HK-2 (cell line): ENCODE measurements at regions not wholly inside any gene's neighbourhood (a gene's known extent, or its start where the extent isn't known, plus 50 kb on each side); places are given as distances from the start of the nearest gene placed in this dataset.

Source experiments
- DNase-seq: peaks from one replicate; pipeline ENCODE4 v3.0.0-alpha.2; 2018; ENCODE audit not compliant: unreplicated experiment

- DNase-seq = no peak
These were observed 185.0 kb downstream of the RFC3 start for GRCh38 chr13:34002924-34003323.

DNA sequence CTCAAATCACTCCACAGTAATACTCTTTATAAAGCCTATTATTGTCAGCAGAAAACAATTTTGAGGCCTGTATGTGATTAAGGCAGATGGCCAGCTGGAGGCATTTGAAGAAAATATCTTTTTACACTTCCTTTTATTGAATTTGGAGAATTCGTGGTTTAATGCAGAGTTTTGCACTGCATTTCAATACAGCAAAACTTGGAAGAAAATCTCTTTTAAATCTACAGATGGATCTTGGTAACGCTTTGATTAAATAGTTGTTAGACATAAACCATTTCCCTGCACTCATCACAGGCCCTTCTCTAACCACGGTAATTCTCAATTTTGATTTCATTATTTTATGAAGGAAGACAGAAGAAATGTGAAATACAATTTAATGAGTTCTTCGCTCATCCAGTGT, 185.7 kb downstream of the RFC3 start:
- no peak for DNase-seq

- no peak for DNase-seq
These were observed 186.7 kb downstream of the RFC3 start for GRCh38 chr13:34004676-34005075.

DNA sequence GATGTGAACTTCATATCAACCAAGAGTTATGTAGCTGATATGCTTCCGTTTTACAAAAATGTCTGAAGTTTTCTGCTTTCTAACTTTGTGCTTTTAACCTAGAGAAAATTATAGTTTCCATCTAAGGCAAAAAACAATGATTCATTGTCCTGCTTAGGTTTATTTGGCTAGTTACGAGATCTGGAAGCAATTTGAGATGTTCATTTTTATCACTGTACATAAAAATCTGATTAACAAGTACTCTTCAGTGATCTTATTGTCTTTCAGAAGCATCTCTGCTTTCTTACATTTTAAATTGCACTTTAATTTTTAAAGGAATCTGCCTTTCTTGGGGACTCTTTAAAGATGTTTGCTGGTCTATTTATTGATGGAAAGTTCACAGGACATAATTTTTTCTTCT, 188.1 kb downstream of the RFC3 start:
- DNase-seq = no peak

GRCh38 chr13:34011552-34012085, 193.7 kb downstream of the RFC3 start:
- no peak for DNase-seq

DNA sequence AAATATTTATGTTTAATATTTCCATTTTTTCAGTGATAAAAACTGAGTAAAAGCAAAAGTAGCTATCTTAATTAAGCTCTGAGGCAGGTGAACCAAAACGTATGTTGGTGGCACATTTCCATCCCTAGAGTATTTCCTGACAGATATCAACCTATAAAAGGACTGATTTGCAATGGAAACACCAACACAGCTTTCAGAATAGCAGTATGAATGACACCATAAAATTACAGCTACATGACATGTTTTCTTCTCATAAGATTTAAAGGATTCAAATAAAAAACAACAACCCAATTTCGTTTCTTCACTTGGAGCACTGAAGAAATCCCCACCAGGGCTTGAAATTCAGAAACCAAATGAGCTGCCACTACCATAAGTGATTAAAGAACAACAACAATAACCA, 194.4 kb downstream of the RFC3 start:
- DNase-seq = no peak

GRCh38 chr13:34013061-34013460, 195.1 kb downstream of the RFC3 start:
- DNase-seq = no peak

- DNase-seq = no peak
These were observed 199.3 kb downstream of the RFC3 start for GRCh38 chr13:34017231-34017630.

- DNase-seq = no peak
These were observed 201.9 kb downstream of the RFC3 start for GRCh38 chr13:34019870-34020269.

DNA sequence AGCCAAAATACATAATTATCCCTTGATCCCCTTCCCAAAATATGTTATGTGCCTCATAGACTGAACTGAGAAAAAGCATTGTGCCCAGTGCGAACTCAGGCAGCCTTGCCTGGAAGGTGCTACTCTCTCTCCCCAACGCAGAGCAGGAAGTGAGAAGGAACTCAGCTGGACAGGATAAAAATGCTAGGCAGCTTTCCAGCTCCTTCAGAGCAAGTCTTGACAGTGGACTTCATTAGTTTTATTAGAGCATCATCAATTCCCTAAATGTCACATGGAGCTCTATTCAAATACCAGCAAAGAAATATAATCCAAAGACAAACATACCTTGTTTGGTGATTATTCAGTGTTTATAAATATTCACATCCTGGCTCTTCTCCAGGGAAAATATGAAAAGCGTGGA, 202.4 kb downstream of the RFC3 start:
- DNase-seq = no peak

DNA sequence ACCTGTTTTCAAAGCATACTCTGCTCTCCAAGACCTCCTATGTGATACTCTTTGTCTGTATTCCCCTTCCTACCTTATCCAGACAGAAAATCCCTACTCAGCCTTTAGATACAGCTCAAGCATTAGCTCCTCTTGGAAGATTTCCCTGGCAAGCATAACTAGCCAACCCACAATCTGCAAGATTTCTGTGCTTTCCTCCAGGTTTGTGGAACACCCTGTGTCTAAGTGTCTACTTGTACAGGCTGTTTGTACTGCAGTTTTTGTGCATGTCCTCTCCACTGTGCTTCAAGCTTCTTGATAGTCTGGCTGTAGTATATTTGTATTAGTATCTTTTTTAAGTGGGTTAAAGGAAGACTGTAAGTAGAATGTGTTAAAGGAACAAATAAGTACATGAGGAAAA, 203.7 kb downstream of the RFC3 start:
- DNase-seq = no peak

GRCh38 chr13:34025746-34026145, 207.8 kb downstream of the RFC3 start:
- DNase-seq = no peak

- DNase-seq = no peak
These were observed 208.4 kb downstream of the RFC3 start for GRCh38 chr13:34026308-34026707.

DNA sequence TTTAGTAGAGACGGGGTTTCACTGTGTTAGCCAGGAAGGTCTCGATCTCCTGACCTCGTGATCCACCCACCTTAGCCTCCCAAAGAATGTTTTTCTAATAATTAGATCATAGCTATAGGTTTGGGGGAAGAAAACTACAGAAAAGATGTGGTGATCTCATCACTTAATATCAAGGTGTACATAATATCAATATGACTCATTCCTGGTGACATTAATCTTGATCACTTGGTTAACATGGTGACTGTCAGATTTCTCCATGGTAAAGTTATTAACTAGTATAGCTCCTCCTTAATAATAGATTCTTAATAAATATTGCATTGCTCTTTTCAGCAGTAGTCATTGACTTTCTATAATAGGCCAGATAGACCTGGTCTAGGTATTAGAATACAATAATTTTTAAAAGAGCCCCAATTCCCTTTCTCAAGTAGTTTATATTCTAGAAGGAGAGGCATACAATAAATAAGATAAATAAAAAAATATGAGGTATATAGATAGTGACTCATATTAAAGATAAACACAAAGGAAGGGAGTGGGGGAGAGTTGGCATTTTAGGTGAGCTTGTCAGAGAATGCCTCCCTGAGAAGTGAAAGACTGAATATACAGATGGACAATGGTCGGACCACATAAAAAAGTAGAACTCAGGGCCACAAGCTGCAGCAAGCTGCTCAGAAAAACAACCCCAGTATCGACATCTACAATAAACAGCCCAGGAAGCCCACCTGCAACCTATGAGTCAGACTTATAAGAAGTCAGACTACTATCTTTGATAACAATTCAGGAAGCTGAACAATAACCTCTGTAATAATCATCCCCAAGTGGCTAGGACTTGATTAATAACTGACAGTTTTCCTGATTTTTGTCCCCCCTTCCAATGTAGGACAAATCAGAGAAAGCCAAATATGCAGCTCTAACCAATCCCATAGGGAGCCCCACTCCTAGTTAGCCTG, 210.8 kb downstream of the RFC3 start:
- DNase-seq = no peak

GRCh38 chr13:34030782-34031181, 212.8 kb downstream of the RFC3 start:
- DNase-seq = no peak

GRCh38 chr13:34031610-34032009, 213.7 kb downstream of the RFC3 start:
- no peak for DNase-seq

DNA sequence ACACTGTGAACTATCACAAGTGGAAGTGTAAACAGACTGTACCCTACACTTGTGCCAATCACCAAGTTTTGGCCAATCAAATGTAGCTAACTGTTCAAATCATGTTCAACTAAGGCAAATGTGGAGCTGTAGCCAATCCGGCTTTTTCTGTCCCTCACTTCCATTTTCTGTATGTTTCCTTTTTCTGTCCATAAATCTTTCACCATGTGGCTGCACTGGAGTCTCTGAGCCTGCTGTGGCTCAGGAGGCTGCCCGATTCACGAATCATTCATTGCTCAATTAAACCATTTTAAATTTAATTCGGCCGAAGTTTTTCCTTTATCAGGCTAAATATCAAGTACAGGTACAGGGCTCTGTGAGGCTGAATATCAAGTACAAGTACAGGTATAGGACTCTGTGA, 216.5 kb downstream of the RFC3 start:
- no peak for DNase-seq

DNA sequence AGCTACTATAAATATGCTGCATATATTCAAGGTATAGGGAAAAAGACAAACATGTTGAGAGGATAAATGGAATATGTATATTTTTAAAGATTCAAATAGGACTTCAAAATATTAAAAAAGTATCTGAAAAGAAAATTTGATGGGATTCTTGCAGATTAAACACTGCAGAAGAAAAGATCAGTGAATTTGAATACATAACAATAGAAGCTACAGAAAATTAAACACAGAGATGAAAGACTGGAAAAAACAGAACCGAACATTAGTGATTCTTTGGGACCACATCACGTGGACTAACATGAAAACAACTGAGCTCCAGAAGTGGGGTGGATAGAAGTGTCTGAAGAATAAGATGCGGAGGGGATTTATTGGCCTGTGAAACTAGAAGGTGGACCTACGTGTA, 217.2 kb downstream of the RFC3 start:
- DNase-seq = no peak

- no peak for DNase-seq
These were observed 217.9 kb downstream of the RFC3 start for GRCh38 chr13:34035676-34036325.

DNA sequence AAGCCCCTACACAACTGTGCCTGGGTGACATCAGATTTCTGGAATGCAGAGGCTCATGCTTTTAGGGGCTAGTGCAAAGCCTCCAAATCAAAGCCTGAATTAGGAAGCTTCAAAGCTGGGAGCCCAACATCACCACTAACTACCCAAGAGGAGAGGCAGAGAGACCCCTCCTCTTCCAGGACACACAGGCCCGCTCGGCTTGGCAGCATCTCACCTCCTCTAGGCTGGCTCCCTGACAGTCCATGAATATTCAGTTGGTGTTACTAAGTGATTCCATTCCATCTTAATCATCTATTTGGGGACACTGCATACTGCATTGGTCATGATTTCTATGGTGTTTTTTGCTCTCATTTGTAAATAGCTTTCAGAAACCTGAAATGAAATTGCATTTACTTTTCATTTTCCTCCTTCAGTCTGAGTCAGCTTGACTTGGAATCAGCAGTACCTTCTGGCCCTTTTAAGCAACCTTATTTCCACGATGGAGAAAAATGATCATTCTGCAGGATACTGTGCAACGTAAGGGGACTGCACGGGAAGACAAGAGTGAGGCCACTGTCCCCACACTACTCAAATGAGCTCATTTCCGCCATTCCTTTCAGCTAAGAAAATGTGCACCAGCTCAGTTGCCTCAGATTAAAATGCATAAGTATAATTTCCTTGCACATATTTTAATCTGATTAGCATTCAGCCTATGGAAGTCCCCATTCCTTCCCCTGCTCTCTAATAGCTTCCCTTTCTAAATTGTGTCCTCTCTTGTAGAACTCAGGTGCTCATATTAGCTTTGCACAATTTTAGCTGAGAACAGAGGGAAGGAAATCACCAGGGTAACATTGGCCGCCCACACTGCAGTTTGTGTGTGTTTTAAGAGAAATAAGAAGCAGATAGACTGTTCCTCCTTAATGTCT, 219.9 kb downstream of the RFC3 start:
- no peak for DNase-seq

DNA sequence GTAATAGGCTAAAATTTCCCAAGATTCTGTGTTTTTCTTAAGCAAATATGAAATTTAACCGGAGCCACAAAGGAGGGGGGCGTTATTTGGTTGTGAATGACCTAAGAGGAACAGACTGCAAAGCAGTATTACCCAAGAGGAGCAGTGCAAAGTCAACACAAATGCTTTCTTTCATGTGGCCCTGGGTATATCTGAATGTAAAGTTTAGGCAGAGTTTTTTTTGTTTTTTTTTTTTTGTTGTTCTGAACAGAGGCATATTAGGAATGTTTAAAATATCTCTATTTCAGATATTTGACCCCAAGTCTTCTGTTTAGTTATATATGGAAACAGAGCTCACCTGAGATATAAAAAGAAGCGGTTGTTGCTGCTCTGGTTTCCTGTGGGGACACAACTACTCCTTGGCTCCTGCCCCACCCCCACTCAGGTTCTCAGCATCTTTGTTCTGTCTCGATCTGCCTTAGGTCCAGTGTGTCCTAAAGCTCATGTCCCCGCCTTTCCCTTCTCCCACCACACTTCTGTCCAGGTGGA, 220.7 kb downstream of the RFC3 start:
- DNase-seq = no peak

- no peak for DNase-seq
These were observed 221.7 kb downstream of the RFC3 start for GRCh38 chr13:34039678-34040077.
